Choroid plexus epithelial cell (primary cell): ENCODE measurements at regions not wholly inside any gene's neighbourhood (a gene's known extent, or its start where the extent isn't known, plus 50 kb on each side); places are given as distances from the start of the nearest gene placed in this dataset.

Experiments
- DNase-seq: peaks from one replicate; pipeline ENCODE4 v3.0.0-alpha.2; 2010; ENCODE audit warnings: low read depth
- H3K4me3 ChIP-seq: 2 replicates; pipeline ENCODE4 v1.5.1; 2011; ENCODE audit warnings: low read depth, mild to moderate bottlenecking, control low read depth, low read length, moderate library complexity
- CTCF ChIP-seq: conservative IDR thresholded peaks from 2 replicates; pipeline ENCODE4 v1.5.1; 2011; ENCODE audit warnings: low read depth, mild to moderate bottlenecking, control low read depth, inconsistent platforms, low read length, moderate library complexity

- DNase-seq, result peak; percentile 65
- no peak for TF ChIP-seq CTCF
- no peak overlapping the region for H3K4me3 ChIP-seq
Observed at GRCh38 chr3:144142151-144142840, 170.7 kb downstream of the DIPK2A start.

GRCh38 chr3:144148356-144148755 is 176.7 kb downstream of the DIPK2A start:
- no peak for DNase-seq
- no peak overlapping the region for H3K4me3 ChIP-seq
- no peak for TF ChIP-seq CTCF

- TF ChIP-seq CTCF, result no peak
- H3K4me3 ChIP-seq, result no peak overlapping the region
- DNase-seq, result no peak
Observed at GRCh38 chr3:144151983-144152382, 180.4 kb downstream of the DIPK2A start.

GRCh38 chr3:144160627-144161026 is 189.0 kb downstream of the DIPK2A start:
- TF ChIP-seq CTCF, result no peak
- no peak overlapping the region for H3K4me3 ChIP-seq
- DNase-seq, result no peak

GRCh38 chr3:144162042-144162441 is 190.4 kb downstream of the DIPK2A start:
- no peak for TF ChIP-seq CTCF
- no peak overlapping the region for H3K4me3 ChIP-seq
- peak; percentile 81 for DNase-seq

GRCh38 chr3:144164352-144164751 is 192.7 kb downstream of the DIPK2A start:
- TF ChIP-seq CTCF, result no peak
- no peak overlapping the region for H3K4me3 ChIP-seq
- no peak for DNase-seq

GRCh38 chr3:144165482-144165881 is 193.9 kb downstream of the DIPK2A start:
- no peak for DNase-seq
- TF ChIP-seq CTCF, result no peak
- H3K4me3 ChIP-seq, result no peak overlapping the region
